Skeletal muscle satellite cell (primary cell): ENCODE measurements at regions not wholly inside any gene's neighbourhood (a gene's known extent, or its start where the extent isn't known, plus 50 kb on each side); places are given as distances from the start of the nearest gene placed in this dataset.

ENCODE experiments used
- H3K27me3 ChIP-seq: 2 replicates; pipeline ENCODE4 v1.7.0; 2013; ENCODE audit warnings: low read length; ENCODE audit not compliant: control insufficient read depth, insufficient read depth
- H3K36me3 ChIP-seq: 2 replicates; pipeline ENCODE4 v1.7.0; 2013; ENCODE audit warnings: mild to moderate bottlenecking, control low read depth, low read length; ENCODE audit not compliant: insufficient read depth
- H3K4me1 ChIP-seq: 2 replicates; pipeline ENCODE4 v1.7.0; 2013; ENCODE audit warnings: low read length; ENCODE audit not compliant: control insufficient read depth, insufficient read depth
- H3K4me2 ChIP-seq: 2 replicates; pipeline ENCODE4 v1.7.0; 2013; ENCODE audit warnings: mild to moderate bottlenecking, low read length
- H3K4me3 ChIP-seq: 2 replicates; pipeline ENCODE4 v1.7.0; 2013; ENCODE audit warnings: low read length
- H3K9ac ChIP-seq: 2 replicates; pipeline ENCODE4 v1.7.0; 2013; ENCODE audit warnings: mild to moderate bottlenecking, low read depth, low read length, moderate library complexity
- H3K9me3 ChIP-seq: replicated peaks from 2 replicates; pipeline ENCODE4 v1.7.0; 2013; ENCODE audit warnings: mild to moderate bottlenecking, control low read depth, low read length

- H3K4me1 ChIP-seq, result peaks cover 24% of the 10 kb centered on the region
- H3K36me3 ChIP-seq, result no peaks in the 10 kb centered on the region
- H3K9me3 ChIP-seq, result peaks cover 5% of the 10 kb centered on the region
- H3K4me3 ChIP-seq, result peak overlapping the region; percentile 23
- peak overlapping the region; percentile 61 for H3K4me2 ChIP-seq
- no peaks in the 10 kb centered on the region for H3K27me3 ChIP-seq
- H3K9ac ChIP-seq, result peak overlapping the region; percentile 84
These were observed 135.5 kb upstream of the CREB1 start for GRCh38 chr2:207394203-207394781.

DNA sequence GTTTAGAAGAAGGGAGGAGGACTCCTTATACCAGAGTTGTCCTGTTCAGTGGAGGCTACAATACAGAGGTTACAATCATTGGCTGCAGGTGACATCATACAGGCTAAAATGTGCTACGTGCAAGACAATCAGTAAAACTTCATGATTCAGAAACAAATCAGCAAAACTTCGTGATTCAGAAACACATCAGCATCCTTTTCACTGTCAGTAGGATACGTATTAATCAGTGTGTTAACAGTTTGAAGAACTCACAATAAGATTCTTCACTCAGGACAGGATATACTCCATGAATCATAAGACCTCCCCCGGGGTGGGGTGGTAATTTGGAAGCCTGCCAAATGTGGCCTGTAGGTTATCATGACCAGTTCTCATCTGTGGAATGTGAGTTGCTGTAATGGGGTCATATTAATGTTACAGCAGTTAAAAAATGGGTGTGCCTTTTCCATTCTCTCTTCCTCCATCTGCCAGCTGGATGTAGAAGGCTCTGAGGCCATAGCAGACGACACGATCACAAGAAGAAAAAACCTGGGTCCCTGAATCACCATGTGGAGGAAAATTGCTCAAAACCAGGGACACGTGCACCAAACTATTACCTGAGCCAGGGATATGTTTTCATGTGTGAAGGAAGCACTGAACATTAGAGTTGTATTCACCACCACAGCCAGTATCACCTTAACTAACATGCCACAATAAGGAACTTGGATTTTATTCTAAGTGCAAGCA is 134.8 kb upstream of the CREB1 start:
- Histone ChIP-seq H3K9me3 (peaks cover 5% of the 10 kb centered on the region), H3K27me3 (no peaks in the 10 kb centered on the region), H3K4me2 (peak overlapping the region; percentile 61), H3K36me3 (no peaks in the 10 kb centered on the region), H3K4me1 (peaks cover 24% of the 10 kb centered on the region), H3K9ac (peak overlapping the region; percentile 84), H3K4me3 (peak overlapping the region; percentile 23)

GRCh38 chr2:207395535-207396251 is 134.1 kb upstream of the CREB1 start:
- peaks cover 5% of the 10 kb centered on the region for H3K9me3 ChIP-seq
- peak overlapping the region; percentile 51 for H3K9ac ChIP-seq
- peak overlapping the region; percentile 23 for H3K4me3 ChIP-seq
- peaks cover 24% of the 10 kb centered on the region for H3K4me1 ChIP-seq
- H3K4me2 ChIP-seq, result peak overlapping the region; percentile 43
- H3K36me3 ChIP-seq, result no peaks in the 10 kb centered on the region
- H3K27me3 ChIP-seq, result no peaks in the 10 kb centered on the region

DNA sequence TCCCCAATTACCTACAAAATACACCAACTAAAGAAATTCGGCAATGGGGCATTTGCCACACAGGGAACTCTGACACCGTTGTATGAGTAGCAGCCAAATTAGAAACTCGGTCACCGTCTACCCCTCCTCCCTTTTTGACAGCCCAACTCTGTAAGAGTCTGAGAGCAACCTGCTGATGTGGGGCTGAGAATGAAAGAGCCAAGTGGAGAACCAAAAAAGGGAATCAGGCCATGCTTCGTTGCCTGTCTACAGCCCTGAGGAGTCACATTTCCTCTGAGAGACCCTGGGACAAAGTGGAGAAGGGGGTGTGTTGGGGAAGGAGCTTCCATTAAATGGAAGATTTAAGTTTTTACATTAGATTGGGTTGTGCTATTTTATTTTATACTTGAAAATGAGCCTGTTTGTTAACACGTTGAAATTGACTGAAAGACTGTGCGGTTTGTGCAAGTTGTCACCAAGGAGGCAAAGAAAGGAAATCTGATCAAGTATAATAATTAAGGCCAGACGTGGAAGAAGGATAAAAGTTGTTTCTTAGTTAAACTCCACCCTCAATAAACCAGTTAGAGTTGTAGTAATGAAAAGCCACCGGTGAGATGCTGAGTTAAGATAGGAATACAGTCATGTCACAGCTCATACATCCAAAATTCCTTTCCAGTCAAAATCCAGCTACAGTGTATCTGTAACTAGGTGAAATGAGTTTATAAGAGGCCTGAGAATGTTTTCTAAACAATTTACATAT is 131.7 kb upstream of the CREB1 start:
- Histone ChIP-seq H3K27me3 (no peaks in the 10 kb centered on the region), H3K4me1 (peaks cover 24% of the 10 kb centered on the region), H3K9ac (no peak overlapping the region), H3K9me3 (peaks cover 5% of the 10 kb centered on the region), H3K4me2 (no peak overlapping the region), H3K4me3 (no peak overlapping the region), H3K36me3 (no peaks in the 10 kb centered on the region)

DNA sequence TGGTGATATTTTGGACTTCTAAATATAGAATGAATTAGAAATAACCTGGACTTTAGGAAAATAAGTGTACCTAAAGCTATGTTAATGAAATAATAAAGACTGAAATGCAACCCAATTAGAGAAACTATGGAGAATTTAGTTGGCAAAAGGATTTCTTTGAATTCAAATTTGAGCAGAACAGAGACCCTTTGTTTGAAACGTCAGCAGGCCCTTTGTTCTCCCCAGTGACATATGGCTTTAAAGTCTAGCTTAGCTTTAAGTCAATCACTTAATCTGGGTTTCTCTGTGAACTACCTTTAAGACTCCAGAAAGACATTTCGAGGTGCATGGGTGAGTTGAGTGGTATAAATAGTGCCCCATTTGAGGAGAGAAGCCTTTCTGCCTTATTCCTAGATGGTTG is 130.5 kb upstream of the CREB1 start:
- Histone ChIP-seq H3K36me3 (no peaks in the 10 kb centered on the region), H3K27me3 (no peaks in the 10 kb centered on the region), H3K9me3 (peaks cover 5% of the 10 kb centered on the region), H3K4me1 (peaks cover 12% of the 10 kb centered on the region), H3K4me2 (no peak overlapping the region), H3K4me3 (no peak overlapping the region), H3K9ac (no peak overlapping the region)

GRCh38 chr2:207401338-207401737 is 128.4 kb upstream of the CREB1 start:
- Histone ChIP-seq H3K9ac (no peak overlapping the region), H3K4me1 (no peaks in the 10 kb centered on the region), H3K36me3 (no peaks in the 10 kb centered on the region), H3K4me3 (no peak overlapping the region), H3K9me3 (no peaks in the 10 kb centered on the region), H3K4me2 (no peak overlapping the region), H3K27me3 (no peaks in the 10 kb centered on the region)

- H3K4me2 ChIP-seq, result no peak overlapping the region
- no peak overlapping the region for H3K4me3 ChIP-seq
- H3K9ac ChIP-seq, result no peak overlapping the region
These were observed 126.6 kb upstream of the CREB1 start for GRCh38 chr2:207403141-207403540.

DNA sequence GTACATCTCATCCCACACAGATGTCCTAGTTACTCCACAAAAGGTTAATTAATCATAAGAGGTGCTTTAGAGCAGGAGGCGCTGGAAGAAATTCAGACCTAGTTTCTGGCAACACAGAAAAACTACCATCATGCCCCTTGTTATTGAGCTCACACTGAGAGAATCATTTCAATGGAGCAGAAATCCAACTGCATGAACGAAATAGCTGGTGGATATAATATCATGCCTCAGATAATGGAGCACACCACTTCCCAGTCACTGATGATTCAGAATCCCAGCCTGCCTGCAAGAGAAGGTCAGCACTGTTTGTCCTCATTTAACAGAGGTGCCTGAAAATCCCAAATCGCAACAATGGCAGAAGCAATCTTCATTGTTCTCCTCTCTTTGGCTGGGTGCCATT is 125.8 kb upstream of the CREB1 start:
- H3K9ac ChIP-seq, result no peak overlapping the region
- H3K4me1 ChIP-seq, result peaks cover 10% of the 10 kb centered on the region
- no peak overlapping the region for H3K4me2 ChIP-seq
- no peaks in the 10 kb centered on the region for H3K27me3 ChIP-seq
- H3K4me3 ChIP-seq, result no peak overlapping the region
- H3K36me3 ChIP-seq, result no peaks in the 10 kb centered on the region
- no peaks in the 10 kb centered on the region for H3K9me3 ChIP-seq

More at GRCh38 chr2:207403141-207403540, 126.6 kb upstream of the CREB1 start:
- no peaks in the 10 kb centered on the region for H3K27me3 ChIP-seq
- H3K4me1 ChIP-seq, result peaks cover 2% of the 10 kb centered on the region
- no peaks in the 10 kb centered on the region for H3K9me3 ChIP-seq
- no peaks in the 10 kb centered on the region for H3K36me3 ChIP-seq

GRCh38 chr2:207405150-207405549 is 124.6 kb upstream of the CREB1 start:
- Histone ChIP-seq H3K4me3 (no peak overlapping the region), H3K36me3 (no peaks in the 10 kb centered on the region), H3K27me3 (no peaks in the 10 kb centered on the region), H3K9me3 (no peaks in the 10 kb centered on the region), H3K4me1 (peaks cover 10% of the 10 kb centered on the region), H3K4me2 (no peak overlapping the region), H3K9ac (no peak overlapping the region)

DNA sequence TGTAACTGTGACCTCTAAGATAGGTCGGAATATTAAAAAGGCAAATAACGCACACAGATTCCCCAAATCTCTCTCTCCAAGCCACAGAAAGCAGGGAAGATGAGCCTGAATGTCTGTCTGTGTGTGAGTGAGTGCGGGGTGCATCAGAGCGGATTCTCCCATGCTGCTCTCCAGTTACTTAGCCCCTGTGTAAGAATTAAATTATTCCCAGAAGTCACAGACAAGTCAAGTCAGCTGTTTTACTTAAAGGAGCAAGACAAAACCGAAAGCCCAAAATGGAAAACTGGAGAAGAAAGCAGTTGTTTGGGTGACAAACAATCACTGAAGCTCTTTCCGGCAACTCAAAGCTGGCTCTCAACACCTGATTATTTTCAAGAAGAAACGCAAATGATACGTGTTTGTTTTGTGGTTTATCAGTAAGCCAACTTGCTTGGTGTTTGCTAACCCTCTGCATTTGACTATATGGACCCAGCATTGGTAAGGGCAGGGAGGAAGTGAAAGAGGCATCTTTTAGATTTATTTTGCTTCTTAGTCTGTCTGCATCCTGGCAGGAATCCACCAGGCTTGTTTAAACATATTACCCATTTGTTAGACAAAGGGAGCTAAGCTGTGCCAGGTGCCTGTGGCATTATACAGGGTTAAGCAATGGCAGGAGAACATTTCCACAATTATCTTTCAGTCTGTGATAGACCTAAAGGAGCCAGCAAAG is 121.5 kb upstream of the CREB1 start:
- no peaks in the 10 kb centered on the region for H3K27me3 ChIP-seq
- H3K4me2 ChIP-seq, result peak overlapping the region; percentile 1
- H3K4me1 ChIP-seq, result peaks cover 10% of the 10 kb centered on the region
- no peaks in the 10 kb centered on the region for H3K9me3 ChIP-seq
- no peak overlapping the region for H3K9ac ChIP-seq
- no peak overlapping the region for H3K4me3 ChIP-seq
- H3K36me3 ChIP-seq, result no peaks in the 10 kb centered on the region

GRCh38 chr2:207409517-207409916 is 120.2 kb upstream of the CREB1 start:
- Histone ChIP-seq H3K9me3 (no peaks in the 10 kb centered on the region), H3K9ac (no peak overlapping the region), H3K4me1 (peaks cover 10% of the 10 kb centered on the region), H3K4me2 (no peak overlapping the region), H3K4me3 (no peak overlapping the region), H3K27me3 (no peaks in the 10 kb centered on the region), H3K36me3 (no peaks in the 10 kb centered on the region)
